A549 (cell line): ENCODE measurements at regions not wholly inside any gene's neighbourhood (a gene's known extent, or its start where the extent isn't known, plus 50 kb on each side); places are given as distances from the start of the nearest gene placed in this dataset.
A peak's percentile ranks its signal among the peaks of the same experiment; 100 is the strongest.

ENCODE experiments used
- ATAC-seq, 2 experiments: fragments of 200-7000 bp in 1 of 2; fragments of >200 bp in 1 of 2; cut with Nextera tagmentation in 1 of 2; cut with Tn5 transposase in 1 of 2; 3 replicates each; pipeline versions ENCODE4 v1.8.0 to v1.9.1; 2018 to 2020; ENCODE audit warnings: mild to moderate bottlenecking in 1 of 2, moderate library complexity in 1 of 2
- CTCF ChIA-PET: fragments of 300-600 bp; sonication (Branson Sonifier 250); formaldehyde crosslinking; extraction: SDS; loops from one replicate; lab custom pipeline; 2021; ENCODE audit warnings: antibody characterized with exemption, inconsistent platforms; lab: Yijun Ruan, JAX
- POLR2A ChIA-PET: fragments of 350-600 bp; formaldehyde crosslinking; extraction: SDS; loops from one replicate; lab custom pipeline; 2021; ENCODE audit warnings: antibody characterized with exemption, inconsistent platforms; lab: Yijun Ruan, JAX
- DNase-seq, 2 experiments: peaks; one replicate each; pipeline versions ENCODE4 v3.0.0 to v3.0.0-alpha.2; 2011 to 2016; ENCODE audit warnings: low read depth in 1 of 2, low spot score in 1 of 2
- FAIRE-seq: peaks from 2 replicates; lab custom pipeline; 2011; peaks lifted over from hg19 to GRCh38; lab: Jason Lieb, UNC
- H3K27ac ChIP-seq, 2 experiments: fragments of >200 bp; sonication (Bioruptor Twin); formaldehyde crosslinking; 3 replicates each; pipeline ENCODE4 v1.5.1; 2016 to 2017
- H3K4me1 ChIP-seq: fragments of >200 bp; sonication (Bioruptor Twin); formaldehyde crosslinking; 3 replicates; pipeline ENCODE4 v1.6.1; 2016
- H3K4me2 ChIP-seq: fragments of >200 bp; sonication (Bioruptor Twin); formaldehyde crosslinking; 3 replicates; pipeline ENCODE4 v1.6.1; 2016
- H3K4me3 ChIP-seq: fragments of >200 bp; sonication (Bioruptor Twin); formaldehyde crosslinking; 3 replicates; pipeline ENCODE4 v1.5.1; 2016
- H3K9me3 ChIP-seq: fragments of >200 bp; sonication (Bioruptor Twin); formaldehyde crosslinking; 3 replicates; pipeline ENCODE4 v1.6.1; 2016
- CEBPB ChIP-seq, 2 experiments: fragments of >200 bp in 1 of 2; sonication (Bioruptor Twin) in 1 of 2; formaldehyde crosslinking in 1 of 2; IDR thresholded peaks; 2 replicates each; pipeline ENCODE4 v1.6.1; 2012 to 2016
- CHD2 ChIP-seq: fragments of 150-350 bp; IDR thresholded peaks from 2 replicates; pipeline ENCODE4 v1.6.1; 2014; ENCODE audit warnings: low read length; ENCODE audit not compliant: partially characterized antibody
- CHD4 ChIP-seq: fragments of 200-600 bp; sonication (generic); IDR thresholded peaks from 2 replicates; pipeline ENCODE4 v1.6.1; 2016; ENCODE audit warnings: antibody characterized with exemption, mild to moderate bottlenecking, borderline replicate concordance
- EHF ChIP-seq: fragments of 250-450 bp; sonication (Bioruptor Pico); IDR thresholded peaks from 2 replicates; pipeline ENCODE4 v1.5.0; 2020; ENCODE audit warnings: mild to moderate bottlenecking
- ESRRA ChIP-seq: fragments of 150-350 bp; IDR thresholded peaks from 2 replicates; pipeline ENCODE4 v1.6.1; 2014; ENCODE audit warnings: mild to moderate bottlenecking, low read length, borderline replicate concordance
- HOXA7 ChIP-seq: fragments of 250-450 bp; sonication (Bioruptor Pico); IDR thresholded peaks from 2 replicates; pipeline ENCODE4 v1.5.0; 2020; ENCODE audit warnings: mild to moderate bottlenecking, moderate library complexity
- JUN ChIP-seq, 2 experiments: fragments of >200 bp; sonication (Bioruptor Twin); formaldehyde crosslinking; IDR thresholded peaks; 2 replicates in 1 of 2; 3 replicates in 1 of 2; pipeline ENCODE4 v1.6.1; 2016 to 2017
- JUNB ChIP-seq: fragments of >200 bp; sonication (Bioruptor Twin); formaldehyde crosslinking; IDR thresholded peaks from 2 replicates; pipeline ENCODE4 v1.6.1; 2016
- MAFK ChIP-seq: fragments of 450-650 bp; IDR thresholded peaks from 2 replicates; pipeline ENCODE4 v1.6.1; 2014; ENCODE audit not compliant: partially characterized antibody
- MAZ ChIP-seq: fragments of 150-350 bp; IDR thresholded peaks from 2 replicates; pipeline ENCODE4 v1.6.1; 2014; ENCODE audit warnings: antibody characterized with exemption, low read depth, low read length, borderline replicate concordance
- MYC ChIP-seq: IDR thresholded peaks from 2 replicates; pipeline ENCODE4 v1.6.1; 2012; ENCODE audit warnings: mild to moderate bottlenecking, inconsistent platforms, low read length, improper control_type of control experiment, borderline replicate concordance
- POLR2A ChIP-seq: IDR thresholded peaks from 2 replicates; pipeline ENCODE4 v1.6.1; 2012; ENCODE audit warnings: mild to moderate bottlenecking, low read length
- RARB ChIP-seq: fragments of 250-450 bp; sonication (Bioruptor Pico); IDR thresholded peaks from 2 replicates; pipeline ENCODE4 v1.8.0; 2021; ENCODE audit warnings: mild to moderate bottlenecking, moderate library complexity
- SMC3 ChIP-seq: fragments of >200 bp; sonication (Bioruptor Twin); formaldehyde crosslinking; IDR thresholded peaks from 3 replicates; pipeline ENCODE4 v1.6.1; 2018; ENCODE audit warnings: inconsistent platforms
- ZSCAN20 ChIP-seq: fragments of 250-450 bp; sonication (Bioruptor Pico); IDR thresholded peaks from 2 replicates; pipeline ENCODE4 v1.8.0; 2022; ENCODE audit warnings: mild to moderate bottlenecking, moderate library complexity
- WGBS: methylation state at CpG from one replicate; pipeline ENCODE4 v1.1.6; 2017; ENCODE audit errors: missing lambda C conversion rate; 5-methylcytosine and 5-hydroxymethylcytosine counted together
- TF ChIP-seq, protein P1 (sequence below): fragments of 450-650 bp; IDR thresholded peaks from 2 replicates; pipeline ENCODE4 v1.6.1; 2014; ENCODE audit warnings: antibody characterized with exemption
- TF ChIP-seq, protein P2 (sequence below): fragments of 200-600 bp; sonication (generic); IDR thresholded peaks from 2 replicates; pipeline ENCODE4 v1.6.1; 2016; ENCODE audit warnings: antibody characterized with exemption, mild to moderate bottlenecking, moderate library complexity
- TF ChIP-seq, protein P3 (sequence below): fragments of >200 bp; sonication (Bioruptor Twin); formaldehyde crosslinking; IDR thresholded peaks from 3 replicates; pipeline ENCODE4 v1.6.1; 2016
- TF ChIP-seq, protein P4 (sequence below): IDR thresholded peaks from 2 replicates; pipeline ENCODE4 v1.6.1; 2012
- TF ChIP-seq, protein P5 (sequence below): fragments of 250-450 bp; sonication (Bioruptor Pico); IDR thresholded peaks from 2 replicates; pipeline ENCODE4 v1.5.0; 2020; ENCODE audit warnings: low read depth, mild to moderate bottlenecking, moderate library complexity
- TF ChIP-seq, protein P6 (sequence below): fragments of >200 bp; sonication (Bioruptor Twin); formaldehyde crosslinking; IDR thresholded peaks from 2 replicates; pipeline ENCODE4 v1.6.1; 2016

DNA sequence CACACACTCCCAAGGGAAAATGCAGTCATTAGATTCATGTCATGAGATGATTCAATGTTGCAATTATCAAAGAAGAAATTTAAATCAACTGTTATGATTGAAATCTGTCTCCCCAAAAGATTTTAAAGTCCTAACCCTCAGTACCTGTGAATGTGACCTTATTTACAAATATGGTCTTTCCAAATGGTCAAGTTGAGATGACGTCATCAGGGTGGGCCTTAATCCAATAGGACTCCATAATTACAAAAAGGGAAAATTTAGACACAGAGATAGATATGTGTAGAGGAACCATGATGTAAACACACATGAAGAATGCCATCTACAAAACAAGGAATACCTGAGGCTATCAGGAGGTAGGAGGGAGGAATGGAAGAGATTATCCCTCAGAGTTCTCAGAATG lies 221.1 kb downstream of the ISL1 start:
- Histone ChIP-seq H3K4me3 (no peak overlapping the region), H3K27ac (no peak overlapping the region), H3K9me3 (no peaks in the 10 kb centered on the region), H3K4me2 (no peak overlapping the region), H3K4me1 (no peaks in the 10 kb centered on the region)
- CTCF ChIA-PET, result no interaction called here
- WGBS, result 3% methylated on average over 1 of the region's 1 CpG
- POLR2A ChIA-PET, result no interaction called here
- TF ChIP-seq MAZ, result no peak
- no peak for TF ChIP-seq MYC
- TF ChIP-seq, protein P1, sequence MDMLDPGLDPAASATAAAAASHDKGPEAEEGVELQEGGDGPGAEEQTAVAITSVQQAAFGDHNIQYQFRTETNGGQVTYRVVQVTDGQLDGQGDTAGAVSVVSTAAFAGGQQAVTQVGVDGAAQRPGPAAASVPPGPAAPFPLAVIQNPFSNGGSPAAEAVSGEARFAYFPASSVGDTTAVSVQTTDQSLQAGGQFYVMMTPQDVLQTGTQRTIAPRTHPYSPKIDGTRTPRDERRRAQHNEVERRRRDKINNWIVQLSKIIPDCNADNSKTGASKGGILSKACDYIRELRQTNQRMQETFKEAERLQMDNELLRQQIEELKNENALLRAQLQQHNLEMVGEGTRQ, result no peak
- TF ChIP-seq ZSCAN20, result no peak
- TF ChIP-seq CHD2, result no peak
- TF ChIP-seq, protein P2, sequence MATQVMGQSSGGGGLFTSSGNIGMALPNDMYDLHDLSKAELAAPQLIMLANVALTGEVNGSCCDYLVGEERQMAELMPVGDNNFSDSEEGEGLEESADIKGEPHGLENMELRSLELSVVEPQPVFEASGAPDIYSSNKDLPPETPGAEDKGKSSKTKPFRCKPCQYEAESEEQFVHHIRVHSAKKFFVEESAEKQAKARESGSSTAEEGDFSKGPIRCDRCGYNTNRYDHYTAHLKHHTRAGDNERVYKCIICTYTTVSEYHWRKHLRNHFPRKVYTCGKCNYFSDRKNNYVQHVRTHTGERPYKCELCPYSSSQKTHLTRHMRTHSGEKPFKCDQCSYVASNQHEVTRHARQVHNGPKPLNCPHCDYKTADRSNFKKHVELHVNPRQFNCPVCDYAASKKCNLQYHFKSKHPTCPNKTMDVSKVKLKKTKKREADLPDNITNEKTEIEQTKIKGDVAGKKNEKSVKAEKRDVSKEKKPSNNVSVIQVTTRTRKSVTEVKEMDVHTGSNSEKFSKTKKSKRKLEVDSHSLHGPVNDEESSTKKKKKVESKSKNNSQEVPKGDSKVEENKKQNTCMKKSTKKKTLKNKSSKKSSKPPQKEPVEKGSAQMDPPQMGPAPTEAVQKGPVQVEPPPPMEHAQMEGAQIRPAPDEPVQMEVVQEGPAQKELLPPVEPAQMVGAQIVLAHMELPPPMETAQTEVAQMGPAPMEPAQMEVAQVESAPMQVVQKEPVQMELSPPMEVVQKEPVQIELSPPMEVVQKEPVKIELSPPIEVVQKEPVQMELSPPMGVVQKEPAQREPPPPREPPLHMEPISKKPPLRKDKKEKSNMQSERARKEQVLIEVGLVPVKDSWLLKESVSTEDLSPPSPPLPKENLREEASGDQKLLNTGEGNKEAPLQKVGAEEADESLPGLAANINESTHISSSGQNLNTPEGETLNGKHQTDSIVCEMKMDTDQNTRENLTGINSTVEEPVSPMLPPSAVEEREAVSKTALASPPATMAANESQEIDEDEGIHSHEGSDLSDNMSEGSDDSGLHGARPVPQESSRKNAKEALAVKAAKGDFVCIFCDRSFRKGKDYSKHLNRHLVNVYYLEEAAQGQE, result no peak
- TF ChIP-seq, protein P3, sequence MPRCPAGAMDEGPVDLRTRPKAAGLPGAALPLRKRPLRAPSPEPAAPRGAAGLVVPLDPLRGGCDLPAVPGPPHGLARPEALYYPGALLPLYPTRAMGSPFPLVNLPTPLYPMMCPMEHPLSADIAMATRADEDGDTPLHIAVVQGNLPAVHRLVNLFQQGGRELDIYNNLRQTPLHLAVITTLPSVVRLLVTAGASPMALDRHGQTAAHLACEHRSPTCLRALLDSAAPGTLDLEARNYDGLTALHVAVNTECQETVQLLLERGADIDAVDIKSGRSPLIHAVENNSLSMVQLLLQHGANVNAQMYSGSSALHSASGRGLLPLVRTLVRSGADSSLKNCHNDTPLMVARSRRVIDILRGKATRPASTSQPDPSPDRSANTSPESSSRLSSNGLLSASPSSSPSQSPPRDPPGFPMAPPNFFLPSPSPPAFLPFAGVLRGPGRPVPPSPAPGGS, result no peak
- no peak for TF ChIP-seq JUNB
- TF ChIP-seq, protein P4, sequence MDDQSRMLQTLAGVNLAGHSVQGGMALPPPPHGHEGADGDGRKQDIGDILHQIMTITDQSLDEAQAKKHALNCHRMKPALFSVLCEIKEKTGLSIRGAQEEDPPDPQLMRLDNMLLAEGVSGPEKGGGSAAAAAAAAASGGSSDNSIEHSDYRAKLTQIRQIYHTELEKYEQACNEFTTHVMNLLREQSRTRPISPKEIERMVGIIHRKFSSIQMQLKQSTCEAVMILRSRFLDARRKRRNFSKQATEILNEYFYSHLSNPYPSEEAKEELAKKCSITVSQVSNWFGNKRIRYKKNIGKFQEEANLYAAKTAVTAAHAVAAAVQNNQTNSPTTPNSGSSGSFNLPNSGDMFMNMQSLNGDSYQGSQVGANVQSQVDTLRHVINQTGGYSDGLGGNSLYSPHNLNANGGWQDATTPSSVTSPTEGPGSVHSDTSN, result no peak
- TF ChIP-seq POLR2A, result no peak
- TF ChIP-seq RARB, result no peak
- no peak for TF ChIP-seq SMC3
- no peak for TF ChIP-seq CEBPB (IDR thresholded peaks at IDR 0.05)
- no peak for TF ChIP-seq MAFK
- TF ChIP-seq, protein P5, sequence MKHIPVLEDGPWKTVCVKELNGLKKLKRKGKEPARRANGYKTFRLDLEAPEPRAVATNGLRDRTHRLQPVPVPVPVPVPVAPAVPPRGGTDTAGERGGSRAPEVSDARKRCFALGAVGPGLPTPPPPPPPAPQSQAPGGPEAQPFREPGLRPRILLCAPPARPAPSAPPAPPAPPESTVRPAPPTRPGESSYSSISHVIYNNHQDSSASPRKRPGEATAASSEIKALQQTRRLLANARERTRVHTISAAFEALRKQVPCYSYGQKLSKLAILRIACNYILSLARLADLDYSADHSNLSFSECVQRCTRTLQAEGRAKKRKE (CRISPR knock-in tag), result no peak
- TF ChIP-seq ESRRA, result no peak
- TF ChIP-seq, protein P6, sequence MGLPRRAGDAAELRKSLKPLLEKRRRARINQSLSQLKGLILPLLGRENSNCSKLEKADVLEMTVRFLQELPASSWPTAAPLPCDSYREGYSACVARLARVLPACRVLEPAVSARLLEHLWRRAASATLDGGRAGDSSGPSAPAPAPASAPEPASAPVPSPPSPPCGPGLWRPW, result no peak
- no peak for TF ChIP-seq HOXA7 (CRISPR knock-in tag)
- TF ChIP-seq JUN (IDR thresholded peaks at IDR 0.05), result no peak
- DNase-seq, result no peak
- no peak for FAIRE-seq
- ATAC-seq, result no peak

DNA sequence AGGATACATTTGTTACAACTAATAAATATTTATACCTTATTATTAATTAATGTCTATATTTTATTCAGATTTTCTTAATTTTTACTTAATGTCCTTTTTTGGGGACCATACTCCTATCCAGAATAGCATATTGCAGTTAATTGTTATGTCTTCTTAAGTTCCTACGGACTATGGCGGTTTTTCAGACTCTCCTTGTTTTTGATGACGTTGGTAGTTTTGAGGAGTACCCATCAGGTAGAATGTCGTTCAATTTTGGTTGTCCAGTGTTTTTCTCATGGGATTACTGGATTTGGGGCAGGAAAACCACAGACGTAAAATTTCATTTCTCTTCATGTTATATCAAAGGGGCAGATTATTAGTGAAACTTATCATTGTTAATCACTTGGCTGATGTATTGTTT lies 223.7 kb downstream of the ISL1 start:
- POLR2A ChIA-PET, result no interaction called here
- H3K4me2 ChIP-seq, result no peak overlapping the region
- no peaks in the 10 kb centered on the region for H3K9me3 ChIP-seq
- no peak overlapping the region for H3K4me3 ChIP-seq
- no peak for ATAC-seq
- TF ChIP-seq CHD4 (no peak), EHF (CRISPR knock-in tag) (no peak), MAFK (peak; percentile 33)
- TF ChIP-seq, all 56 proteins: peak for 1
- FAIRE-seq, result no peak
- DNase-seq, result no peak
- 7% methylated on average over 5 of the region's 5 CpGs for WGBS
- Histone ChIP-seq H3K27ac (no peak overlapping the region), H3K4me1 (no peaks in the 10 kb centered on the region)
- CTCF ChIA-PET, result no interaction called here
